B cell (primary cell): ENCODE measurements at regions not wholly inside any gene's neighbourhood (a gene's known extent, or its start where the extent isn't known, plus 50 kb on each side); places are given as distances from the start of the nearest gene placed in this dataset.

ENCODE experiments used
- ATAC-seq: fragments of 200-7000 bp; cut with Tn5 transposase; one replicate; pipeline ENCODE4 v1.10.0; 2021; ENCODE audit warnings: low read depth, mild to moderate bottlenecking, moderate number of reproducible peaks, moderate library complexity
- CTCF ChIA-PET: fragments of 350-600 bp; sonication (Branson Sonifier 250); formaldehyde crosslinking; loops from one replicate; lab custom pipeline; 2021; ENCODE audit warnings: antibody characterized with exemption, inconsistent platforms; lab: Charles Lee
- POLR2A ChIA-PET: fragments of 350-600 bp; sonication (Branson Sonifier 250); formaldehyde crosslinking; loops from one replicate; lab custom pipeline; 2021; ENCODE audit warnings: antibody characterized with exemption; lab: Charles Lee
- DNase-seq: peaks from one replicate; pipeline ENCODE4 v3.0.0; 2013
- H2AFZ ChIP-seq: 2 replicates; pipeline ENCODE4 v1.6.1; 2012; ENCODE audit warnings: mild to moderate bottlenecking, low read depth, low read length; ENCODE audit not compliant: insufficient read depth, poor library complexity, severe bottlenecking
- H3K27ac ChIP-seq, 2 donors: 1 replicate in 1 of 2; 2 replicates in 1 of 2; pipeline ENCODE4 v1.5.1; 2012 to 2013; ENCODE audit warnings: low read length in 2 of 2, mild to moderate bottlenecking in 2 of 2, moderate library complexity in 1 of 2
- H3K27me3 ChIP-seq, 4 experiments: fragments of 200-600 bp in 1 of 4; sonication (generic) in 1 of 4; replicated peaks in 1 of 4; 1 replicate in 2 of 4; 2 replicates in 2 of 4; pipeline versions ENCODE4 v1.6.1 to v1.7.0; 2013 to 2016; ENCODE audit warnings: low read length in 3 of 4, mild to moderate bottlenecking in 2 of 4, mixed read lengths in 1 of 4, moderate library complexity in 1 of 4; ENCODE audit not compliant: insufficient read depth in 4 of 4, control insufficient read depth in 3 of 4; ENCODE audit errors: control extremely low read depth in 1 of 4
- H3K36me3 ChIP-seq, 2 experiments: replicated peaks in 1 of 2; 1 replicate in 1 of 2; 2 replicates in 1 of 2; pipeline versions ENCODE4 v1.6.1 to v1.7.1; 2013; ENCODE audit warnings: low read length in 1 of 2; ENCODE audit not compliant: insufficient read depth in 2 of 2, control insufficient read depth in 1 of 2; ENCODE audit errors: control extremely low read depth in 1 of 2, extremely low read depth in 1 of 2
- H3K4me1 ChIP-seq, 2 donors: fragments of 200-600 bp in 1 of 2; sonication (generic) in 1 of 2; 1 replicate in 1 of 2; 2 replicates in 1 of 2; pipeline versions ENCODE4 v1.5.1 to v1.6.1; 2013 to 2017; ENCODE audit warnings: low read length in 2 of 2; ENCODE audit not compliant: control insufficient read depth in 2 of 2, insufficient read depth in 2 of 2
- H3K4me2 ChIP-seq: replicated peaks from 2 replicates; pipeline ENCODE3; 2012; ENCODE audit warnings: mild to moderate bottlenecking, low read depth, low read length; ENCODE audit not compliant: poor library complexity, severe bottlenecking
- H3K4me3 ChIP-seq, 5 experiments: fragments of 200-600 bp in 1 of 5; sonication (generic) in 1 of 5; 1 replicate in 3 of 5; 2 replicates in 2 of 5; pipeline versions ENCODE4 v1.5.1 to v1.7.0; 2011 to 2016; ENCODE audit warnings: low read length in 4 of 5, mild to moderate bottlenecking in 4 of 5, low read depth in 2 of 5, control low read depth in 1 of 5, moderate library complexity in 1 of 5; ENCODE audit not compliant: insufficient read depth in 1 of 5; ENCODE audit errors: control extremely low read depth in 1 of 5, extremely low read depth in 1 of 5
- H3K79me2 ChIP-seq: fragments of 200-600 bp; sonication (generic); one replicate; pipeline ENCODE4 v1.6.0; 2016; ENCODE audit warnings: low read length; ENCODE audit not compliant: control insufficient read depth, insufficient read depth
- H3K9ac ChIP-seq: fragments of 200-600 bp; sonication (generic); 2 replicates; pipeline ENCODE4 v1.6.1; 2017; ENCODE audit warnings: mild to moderate bottlenecking, low read length, moderate library complexity
- H3K9me3 ChIP-seq, 3 donors: one replicate each; pipeline versions ENCODE4 v1.6.1 to v1.7.1; 2013; ENCODE audit warnings: low read length in 2 of 3; ENCODE audit not compliant: control insufficient read depth in 2 of 3, insufficient read depth in 1 of 3; ENCODE audit errors: control extremely low read depth in 1 of 3
- H4K20me1 ChIP-seq: 2 replicates; pipeline ENCODE4 v1.6.0; 2012; ENCODE audit warnings: mild to moderate bottlenecking, low read length; ENCODE audit not compliant: insufficient read depth, control insufficient read depth, poor library complexity, severe bottlenecking
- H3K27ac Mint-ChIP-seq: one replicate; pipeline ENCODE4 v1.8.0; 2021; ENCODE audit warnings: mixed read lengths
- H3K27me3 Mint-ChIP-seq: one replicate; pipeline ENCODE4 v1.8.0; 2021; ENCODE audit warnings: mixed read lengths
- H3K4me1 Mint-ChIP-seq: one replicate; pipeline ENCODE4 v1.8.0; 2021; ENCODE audit warnings: mixed read lengths
- H3K4me3 Mint-ChIP-seq: one replicate; pipeline ENCODE4 v1.8.0; 2021; ENCODE audit warnings: mixed read lengths
- H3K9me3 Mint-ChIP-seq: one replicate; pipeline ENCODE4 v1.8.0; 2022; ENCODE audit warnings: mixed read lengths; ENCODE audit not compliant: insufficient read depth
- CTCF ChIP-seq: fragments of 200-600 bp; IDR thresholded peaks from one replicate; pipeline ENCODE4 v1.8.0; 2022; ENCODE audit warnings: antibody characterized with exemption, mild to moderate bottlenecking
- EZH2 ChIP-seq: IDR thresholded peaks from 2 replicates; pipeline ENCODE4 v1.6.1; 2012; ENCODE audit warnings: borderline replicate concordance, low read depth, mild to moderate bottlenecking, moderate library complexity, low read length; ENCODE audit not compliant: insufficient read depth, poor library complexity, severe bottlenecking
- WGBS: methylation state at CpG from one replicate; pipeline ENCODE4 v1.1.5; 2013; ENCODE audit warnings: missing lambda C conversion rate; ENCODE audit not compliant: insufficient coverage; 5-methylcytosine and 5-hydroxymethylcytosine counted together
- intact Hi-C: fragments of 100-400 bp; cut with micrococcal nuclease; formaldehyde crosslinking; loops from one replicate; pipeline ENCODE4 v1.10.0; 2022

DNA sequence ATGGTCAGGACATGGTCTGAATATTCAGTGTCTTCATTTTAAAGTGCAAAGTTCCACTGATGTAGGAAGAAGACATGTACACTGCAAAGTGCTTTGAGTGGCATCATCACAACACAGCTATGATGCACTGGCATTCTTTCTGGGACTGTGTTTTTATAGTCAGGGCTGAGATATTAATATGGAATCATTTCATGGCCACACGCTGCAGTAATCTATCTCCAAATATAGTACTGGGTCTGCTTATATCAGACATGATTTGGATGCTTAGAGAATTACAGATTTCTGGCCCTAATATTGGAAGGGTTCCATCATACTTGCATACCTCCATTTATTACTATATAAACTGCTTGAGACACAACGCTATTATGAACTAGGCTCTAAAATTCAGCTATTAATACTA lies 1170.9 kb downstream of the NLGN4X start:
- Mint-ChIP-seq H3K27me3 (no peaks in the 10 kb centered on the region), H3K4me1 (no peaks in the 10 kb centered on the region), H3K4me3 (no peak overlapping the region), H3K27ac (no peak overlapping the region), H3K9me3 (no peaks in the 10 kb centered on the region)
- H3K36me3 ChIP-seq, result no peaks in the 10 kb centered on the region
- CTCF ChIA-PET, result no interaction called here
- no peaks in the 10 kb centered on the region for H4K20me1 ChIP-seq
- no peak overlapping the region for H3K4me2 ChIP-seq
- ATAC-seq (no peak), DNase-seq (no peak)
- intact Hi-C loops, result no loop called here
- H3K4me1 ChIP-seq, result no peaks in the 10 kb centered on the region
- H3K9me3 ChIP-seq, result no peaks in the 10 kb centered on the region
- H3K9ac ChIP-seq, result no peak overlapping the region
- no CpG with 5 or more reads among the region's 2 CpGs for WGBS
- no peaks in the 10 kb centered on the region for H3K79me2 ChIP-seq
- TF ChIP-seq EZH2, result no peak
- H3K4me3 ChIP-seq, result no peak overlapping the region
- POLR2A ChIA-PET, result no interaction called here
- H3K27me3 ChIP-seq, result no peaks in the 10 kb centered on the region
- H2AFZ ChIP-seq, result no peak overlapping the region
- H3K27ac ChIP-seq, result no peak overlapping the region

DNA sequence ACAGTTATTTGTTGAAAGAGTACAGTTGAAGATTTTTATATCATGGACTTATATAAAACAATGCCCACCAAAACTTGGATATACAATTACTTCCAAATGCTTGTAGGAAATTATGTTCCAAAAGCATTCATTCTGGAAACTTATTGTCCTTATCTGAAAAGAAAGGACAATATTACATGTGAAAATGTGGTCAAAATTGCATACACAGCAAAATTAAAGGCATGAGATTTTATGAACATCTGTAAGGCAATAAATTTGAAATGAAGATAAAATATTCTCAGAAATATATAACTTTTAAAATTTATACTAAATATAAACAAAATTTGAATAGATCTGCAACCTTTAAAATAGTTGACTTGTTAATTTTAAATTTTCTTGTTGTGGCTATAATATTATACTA lies 1173.8 kb downstream of the NLGN4X start:
- intact Hi-C loops, result no loop called here
- H3K36me3 ChIP-seq, result no peaks in the 10 kb centered on the region
- TF ChIP-seq EZH2, result no peak
- TF ChIP-seq CTCF, result no peak
- no peaks in the 10 kb centered on the region for H3K9me3 Mint-ChIP-seq
- no peak overlapping the region for H2AFZ ChIP-seq
- H3K27me3 ChIP-seq, result no peaks in the 10 kb centered on the region
- H3K27me3 Mint-ChIP-seq, result no peaks in the 10 kb centered on the region
- H3K27ac ChIP-seq, result no peak overlapping the region
- H3K4me1 Mint-ChIP-seq, result no peaks in the 10 kb centered on the region
- no peak for ATAC-seq
- no peak overlapping the region for H3K27ac Mint-ChIP-seq
- no peaks in the 10 kb centered on the region for H3K9me3 ChIP-seq
- no peak for DNase-seq
- H3K4me1 ChIP-seq, result no peaks in the 10 kb centered on the region
- H3K79me2 ChIP-seq, result no peaks in the 10 kb centered on the region
- H4K20me1 ChIP-seq, result no peaks in the 10 kb centered on the region
- no peak overlapping the region for H3K4me2 ChIP-seq
- POLR2A ChIA-PET, result no interaction called here
- no peak overlapping the region for H3K4me3 ChIP-seq
- no peak overlapping the region for H3K9ac ChIP-seq
- no peak overlapping the region for H3K4me3 Mint-ChIP-seq
- CTCF ChIA-PET, result no interaction called here
